ENCODE measurements at regions not wholly inside any gene's neighbourhood (a gene's known extent, or its start where the extent isn't known, plus 50 kb on each side); places are given as distances from the start of the nearest gene placed in this dataset.

GRCh38 chr3:164814106-164814505 lies 264.2 kb downstream of the SI start:
- TF ChIP-seq POLR2A (IDR thresholded peaks at IDR 0.05) (no peak), CTCF (IDR thresholded peaks at IDR 0.05) (no peak)
